GM12892 (cell line): ENCODE measurements at regions not wholly inside any gene's neighbourhood (a gene's known extent, or its start where the extent isn't known, plus 50 kb on each side); places are given as distances from the start of the nearest gene placed in this dataset.

Source experiments
- POLR2AphosphoS5 ChIP-seq: IDR thresholded peaks from 2 replicates; pipeline ENCODE4 v1.6.1; 2011; ENCODE audit warnings: low read depth, low read length, control low read depth
- TAF1 ChIP-seq: IDR thresholded peaks from 2 replicates; pipeline ENCODE4 v1.6.1; 2011; ENCODE audit warnings: low read depth, mild to moderate bottlenecking, control low read depth, low read length, borderline replicate concordance

- TF ChIP-seq POLR2AphosphoS5 (no peak), TAF1 (no peak)
Observed at GRCh38 chr7:46230990-46231305, 309.9 kb upstream of the IGFBP3 start.
